ENCODE measurements at regions not wholly inside any gene's neighbourhood (a gene's known extent, or its start where the extent isn't known, plus 50 kb on each side); places are given as distances from the start of the nearest gene placed in this dataset.

DNA sequence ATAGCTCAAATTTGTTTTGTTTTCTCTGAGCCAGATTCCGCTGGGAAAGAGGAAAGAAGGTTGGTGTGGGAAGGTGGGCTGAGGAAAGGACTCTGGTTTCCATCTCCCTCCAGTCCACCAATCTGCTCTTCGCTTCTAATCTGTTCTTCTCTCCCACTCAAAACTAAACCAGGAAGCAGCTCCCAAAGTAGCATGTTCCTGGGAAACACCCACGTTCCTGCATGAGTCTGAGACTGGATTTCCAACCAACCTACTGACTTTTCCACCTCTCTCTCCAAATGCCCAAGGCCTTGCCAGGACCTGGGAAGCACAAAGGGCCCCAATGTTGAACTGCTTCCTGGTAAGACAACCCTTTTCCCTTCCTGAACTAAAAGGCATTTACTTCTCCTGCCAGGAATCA is 110.2 kb downstream of the WT1 start:
- no peak for DNase-seq (ENCODE audit: extremely low read depth in 1 of 4, low spot score in 3 of 4)
- TF ChIP-seq CEBPG (CRISPR knock-in tag; IDR thresholded peaks at IDR 0.05): no peak
- no peak for TF ChIP-seq CEBPG (tag; conservative IDR thresholded peaks at IDR 0.05 in 1 of 2, IDR thresholded peaks at IDR 0.05 in 1 of 2)
- TF ChIP-seq, protein P1, sequence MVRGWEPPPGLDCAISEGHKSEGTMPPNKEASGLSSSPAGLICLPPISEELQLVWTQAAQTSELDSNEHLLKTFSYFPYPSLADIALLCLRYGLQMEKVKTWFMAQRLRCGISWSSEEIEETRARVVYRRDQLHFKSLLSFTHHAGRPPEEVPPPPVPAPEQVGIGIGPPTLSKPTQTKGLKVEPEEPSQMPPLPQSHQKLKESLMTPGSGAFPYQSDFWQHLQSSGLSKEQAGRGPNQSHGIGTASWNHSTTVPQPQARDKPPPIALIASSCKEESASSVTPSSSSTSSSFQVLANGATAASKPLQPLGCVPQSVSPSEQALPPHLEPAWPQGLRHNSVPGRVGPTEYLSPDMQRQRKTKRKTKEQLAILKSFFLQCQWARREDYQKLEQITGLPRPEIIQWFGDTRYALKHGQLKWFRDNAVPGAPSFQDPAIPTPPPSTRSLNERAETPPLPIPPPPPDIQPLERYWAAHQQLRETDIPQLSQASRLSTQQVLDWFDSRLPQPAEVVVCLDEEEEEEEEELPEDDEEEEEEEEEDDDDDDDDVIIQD (CRISPR knock-in tag; IDR thresholded peaks at IDR 0.05): no peak
- no peak for TF ChIP-seq ZNF699 (CRISPR knock-in tag; IDR thresholded peaks at IDR 0.05; ENCODE audit: insufficient replicate concordance)
- no peak for TF ChIP-seq SMAD2 (IDR thresholded peaks at IDR 0.05; ENCODE audit: low read depth, low read length)
- TF ChIP-seq, protein P2, sequence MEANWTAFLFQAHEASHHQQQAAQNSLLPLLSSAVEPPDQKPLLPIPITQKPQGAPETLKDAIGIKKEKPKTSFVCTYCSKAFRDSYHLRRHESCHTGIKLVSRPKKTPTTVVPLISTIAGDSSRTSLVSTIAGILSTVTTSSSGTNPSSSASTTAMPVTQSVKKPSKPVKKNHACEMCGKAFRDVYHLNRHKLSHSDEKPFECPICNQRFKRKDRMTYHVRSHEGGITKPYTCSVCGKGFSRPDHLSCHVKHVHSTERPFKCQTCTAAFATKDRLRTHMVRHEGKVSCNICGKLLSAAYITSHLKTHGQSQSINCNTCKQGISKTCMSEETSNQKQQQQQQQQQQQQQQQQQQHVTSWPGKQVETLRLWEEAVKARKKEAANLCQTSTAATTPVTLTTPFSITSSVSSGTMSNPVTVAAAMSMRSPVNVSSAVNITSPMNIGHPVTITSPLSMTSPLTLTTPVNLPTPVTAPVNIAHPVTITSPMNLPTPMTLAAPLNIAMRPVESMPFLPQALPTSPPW (CRISPR knock-in tag; IDR thresholded peaks at IDR 0.05): no peak
- TF ChIP-seq SP2 (IDR thresholded peaks at IDR 0.05; ENCODE audit: extremely low read depth, low read depth, low read length, poor library complexity, severe bottlenecking): no peak
- TF ChIP-seq TEAD4 (IDR thresholded peaks at IDR 0.05; ENCODE audit: low read length): no peak
- TF ChIP-seq TEAD4 (CRISPR knock-in tag; IDR thresholded peaks at IDR 0.05; ENCODE audit: borderline replicate concordance): no peak
- TF ChIP-seq MCM5 (IDR thresholded peaks at IDR 0.05; ENCODE audit: low read depth): no peak
- TF ChIP-seq FOXM1 (IDR thresholded peaks at IDR 0.05; ENCODE audit: low read depth): no peak
- no peak for TF ChIP-seq FOXM1 (CRISPR knock-in tag; IDR thresholded peaks at IDR 0.05; ENCODE audit: low read depth)
- no peak for TF ChIP-seq ZNF444 (CRISPR knock-in tag; IDR thresholded peaks at IDR 0.05)
- no peak for TF ChIP-seq XRCC3 (IDR thresholded peaks at IDR 0.05)
- no peak for TF ChIP-seq EWSR1 (IDR thresholded peaks at IDR 0.05; ENCODE audit: borderline replicate concordance, low read depth, partially characterized antibody)
- no peak for TF ChIP-seq RBBP5 (IDR thresholded peaks at IDR 0.05; ENCODE audit: borderline replicate concordance, insufficient read depth, low read length, poor library complexity, severe bottlenecking)
- TF ChIP-seq, protein P3, sequence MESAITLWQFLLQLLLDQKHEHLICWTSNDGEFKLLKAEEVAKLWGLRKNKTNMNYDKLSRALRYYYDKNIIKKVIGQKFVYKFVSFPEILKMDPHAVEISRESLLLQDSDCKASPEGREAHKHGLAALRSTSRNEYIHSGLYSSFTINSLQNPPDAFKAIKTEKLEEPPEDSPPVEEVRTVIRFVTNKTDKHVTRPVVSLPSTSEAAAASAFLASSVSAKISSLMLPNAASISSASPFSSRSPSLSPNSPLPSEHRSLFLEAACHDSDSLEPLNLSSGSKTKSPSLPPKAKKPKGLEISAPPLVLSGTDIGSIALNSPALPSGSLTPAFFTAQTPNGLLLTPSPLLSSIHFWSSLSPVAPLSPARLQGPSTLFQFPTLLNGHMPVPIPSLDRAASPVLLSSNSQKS (CRISPR knock-in tag; IDR thresholded peaks at IDR 0.05): no peak
- TF ChIP-seq HNRNPL (IDR thresholded peaks at IDR 0.05; ENCODE audit: low read depth, low read length): no peak
- no peak for TF ChIP-seq ELF2 (CRISPR knock-in tag; IDR thresholded peaks at IDR 0.05)

More for the DNA sequence above, 110.2 kb downstream of the WT1 start:
- Histone ChIP-seq H4K20me1 (replicated peaks; ENCODE audit: control insufficient read depth, insufficient read depth, low read length) (no peaks in the 10 kb centered on the region), H3K4me2 (ENCODE audit: insufficient read depth, low read length) (no peak overlapping the region), H2AFZ (ENCODE audit: low read depth, low read length) (no peak overlapping the region), H3K79me2 (ENCODE audit: control insufficient read depth, insufficient read depth, low read length) (no peaks in the 10 kb centered on the region), H3K27me3 (ENCODE audit: control insufficient read depth in 2 of 2, insufficient read depth in 2 of 2, low read length in 2 of 2) (peaks cover 0 to 3% of the 10 kb centered on the region in 2 experiments; a peak in 3 of 5 replicates), H3K9ac (ENCODE audit: insufficient read depth in 1 of 2, low read depth in 2 of 2, low read length in 2 of 2) (no peak overlapping the region), H3K36me3 (ENCODE audit: control insufficient read depth, insufficient read depth, low read length) (no peaks in the 10 kb centered on the region), H3K4me1 (replicated peaks in 1 of 2; ENCODE audit: control insufficient read depth in 2 of 2, insufficient read depth in 2 of 2, low read length in 2 of 2) (no peaks in the 10 kb centered on the region), H3K9me3 (replicated peaks; ENCODE audit: control insufficient read depth, insufficient read depth, low read depth, low read length) (no peaks in the 10 kb centered on the region), H3K9me1 (ENCODE audit: control insufficient read depth, insufficient read depth, low read length) (no peaks in the 10 kb centered on the region), H3K4me3 (no peak overlapping the region), H3K27ac (ENCODE audit: extremely low read depth, low read depth, low read length) (no peak overlapping the region)
- ChIA-PET POLR2A (no interaction called here), CTCF (ENCODE audit: low intra/inter-chr PET ratio) (interaction anchor here (1.1 to 1.3 kb wide), 2 partner anchors 289 to 464 kb away, joined by 3 to 4 read pairs; no protein-coding TSS in a partner anchor)
- in situ Hi-C loops (cut with MboI): no loop called here
- ATAC-seq (no peak), FAIRE-seq (no peak)
- WGBS (ENCODE audit: insufficient coverage, low coverage, missing lambda C conversion rate): 0% methylated on average over 3 of the region's 3 CpGs
- no TSS peak for BruUV-seq (replicated peaks)
- intact Hi-C loops (cut with micrococcal nuclease): no loop called here

Measured in K562 (cell line).